CD4-positive, alpha-beta T cell (primary cell): ENCODE measurements at regions not wholly inside any gene's neighbourhood (a gene's known extent, or its start where the extent isn't known, plus 50 kb on each side); places are given as distances from the start of the nearest gene placed in this dataset.

Source experiments
- ATAC-seq: fragments of 200-7000 bp; cut with Tn5 transposase; one replicate; pipeline ENCODE4 v1.10.0; 2022; ENCODE audit warnings: mild to moderate bottlenecking; ENCODE audit not compliant: poor library complexity
- CTCF ChIA-PET: fragments of 350-600 bp; sonication (Branson Sonifier 250); formaldehyde crosslinking; loops from one replicate; lab custom pipeline; 2021; ENCODE audit warnings: antibody characterized with exemption, inconsistent platforms; lab: Charles Lee
- POLR2A ChIA-PET: fragments of 350-600 bp; sonication (Branson Sonifier 250); formaldehyde crosslinking; loops from one replicate; lab custom pipeline; 2021; ENCODE audit warnings: antibody characterized with exemption, inconsistent platforms; lab: Charles Lee
- DNase-seq, 14 experiments: peaks; one replicate each; pipeline ENCODE4 v3.0.0-alpha.2; 2013 to 2020; ENCODE audit warnings: mixed read lengths in 2 of 14
- H3K27ac ChIP-seq, 2 donors: one replicate each; pipeline versions ENCODE4 v1.5.1 to v1.7.0; 2013; ENCODE audit warnings: low read length in 2 of 2, low read depth in 1 of 2, mild to moderate bottlenecking in 1 of 2
- H3K27me3 ChIP-seq, 2 experiments: 1 replicate in 1 of 2; 2 replicates in 1 of 2; pipeline versions ENCODE4 v1.6.1 to v1.7.0; 2013; ENCODE audit warnings: low read length in 2 of 2, control low read depth in 1 of 2, mild to moderate bottlenecking in 1 of 2, moderate library complexity in 1 of 2; ENCODE audit not compliant: insufficient read depth in 2 of 2, control insufficient read depth in 1 of 2
- H3K36me3 ChIP-seq: one replicate; pipeline ENCODE4 v1.6.1; 2013; ENCODE audit warnings: low read length, control low read depth; ENCODE audit not compliant: insufficient read depth
- H3K4me1 ChIP-seq: one replicate; pipeline ENCODE4 v1.6.1; 2013; ENCODE audit warnings: low read length, control low read depth; ENCODE audit not compliant: insufficient read depth
- H3K4me3 ChIP-seq: one replicate; pipeline ENCODE4 v1.5.1; 2013; ENCODE audit warnings: mild to moderate bottlenecking, low read length, moderate library complexity
- H3K9me3 ChIP-seq, 2 experiments: 1 replicate in 1 of 2; 2 replicates in 1 of 2; pipeline versions ENCODE4 v1.6.1 to v1.7.0; 2013; ENCODE audit warnings: low read length in 2 of 2, mild to moderate bottlenecking in 2 of 2, control low read depth in 1 of 2, moderate library complexity in 1 of 2; ENCODE audit not compliant: control insufficient read depth in 1 of 2, insufficient read depth in 1 of 2
- H3K27ac Mint-ChIP-seq: one replicate; pipeline ENCODE4 v1.8.0; 2020; ENCODE audit warnings: mixed read lengths
- H3K27me3 Mint-ChIP-seq: one replicate; pipeline ENCODE4 v1.8.0; 2021; ENCODE audit warnings: mixed read lengths
- H3K36me3 Mint-ChIP-seq: one replicate; pipeline ENCODE4 v1.8.0; 2021; ENCODE audit warnings: low read depth, mixed read lengths
- H3K4me1 Mint-ChIP-seq: one replicate; pipeline ENCODE4 v1.8.0; 2021; ENCODE audit warnings: low read depth, mixed read lengths
- H3K4me3 Mint-ChIP-seq: one replicate; pipeline ENCODE4 v1.8.0; 2020; ENCODE audit warnings: mild to moderate bottlenecking, mixed read lengths
- H3K9me3 Mint-ChIP-seq: one replicate; pipeline ENCODE4 v1.8.0; 2020; ENCODE audit warnings: mixed read lengths
- CTCF ChIP-seq: fragments of 200-600 bp; IDR thresholded peaks from one replicate; pipeline ENCODE4 v1.8.0; 2022; ENCODE audit warnings: antibody characterized with exemption, mild to moderate bottlenecking
- intact Hi-C, 2 experiments: fragments of 100-400 bp; cut with DNase I in 1 of 2; cut with micrococcal nuclease in 1 of 2; formaldehyde crosslinking; loops; one replicate each; pipeline versions ENCODE4 v1.15.1 to v1.9.0; 2023 to 2025; cut with DNase I, micrococcal nuclease

DNA sequence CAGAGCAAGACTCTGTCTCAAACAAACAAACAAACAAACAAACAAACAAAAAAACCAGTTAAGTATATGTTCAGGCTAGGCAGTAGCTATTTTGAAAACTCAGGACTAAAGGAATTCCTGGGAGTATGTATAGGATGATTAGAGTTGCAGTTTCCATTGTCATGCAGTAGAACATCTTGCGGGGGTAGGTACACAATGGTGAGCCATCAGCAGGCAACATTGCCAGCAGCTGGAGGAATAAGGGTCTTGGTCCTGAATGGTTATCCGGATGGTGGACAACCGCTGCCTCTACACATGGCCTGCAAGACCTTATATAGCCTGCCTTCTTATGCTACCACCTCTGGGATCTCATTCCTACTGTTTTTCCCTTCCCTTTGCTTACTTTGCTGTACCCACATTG is 297.5 kb downstream of the SOX4 start:
- Histone ChIP-seq H3K9me3 (no peaks in the 10 kb centered on the region), H3K4me3 (no peak overlapping the region), H3K36me3 (no peaks in the 10 kb centered on the region), H3K27me3 (no peaks in the 10 kb centered on the region), H3K4me1 (no peaks in the 10 kb centered on the region), H3K27ac (no peak overlapping the region)
- Mint-ChIP-seq H3K36me3 (no peaks in the 10 kb centered on the region), H3K4me1 (no peaks in the 10 kb centered on the region), H3K9me3 (no peaks in the 10 kb centered on the region), H3K27ac (no peak overlapping the region), H3K27me3 (no peaks in the 10 kb centered on the region), H3K4me3 (no peak overlapping the region)
- DNase-seq (no peak), ATAC-seq (no peak)
- intact Hi-C loops = no loop called here
- ChIA-PET CTCF (no interaction called here), POLR2A (no interaction called here)
- no peak for TF ChIP-seq CTCF

- intact Hi-C loops = no loop called here
- Mint-ChIP-seq H3K4me3 (no peak overlapping the region), H3K9me3 (no peaks in the 10 kb centered on the region), H3K4me1 (no peaks in the 10 kb centered on the region), H3K36me3 (no peaks in the 10 kb centered on the region), H3K27me3 (no peaks in the 10 kb centered on the region), H3K27ac (no peak overlapping the region)
- no peak for ATAC-seq
- no peak overlapping the region for H3K27ac ChIP-seq
- no peaks in the 10 kb centered on the region for H3K36me3 ChIP-seq
- peaks cover 0 to under 1% of the 10 kb centered on the region in 2 experiments for H3K9me3 ChIP-seq
- H3K27me3 ChIP-seq = no peaks in the 10 kb centered on the region
- H3K4me3 ChIP-seq = no peak overlapping the region
- no peak for DNase-seq
- ChIA-PET CTCF (no interaction called here), POLR2A (interaction anchor here (0.5 kb wide), 1 partner anchor 16 kb away, joined by 3 read pairs; no protein-coding TSS in a partner anchor)
- no peaks in the 10 kb centered on the region for H3K4me1 ChIP-seq
- no peak for TF ChIP-seq CTCF
Observed at GRCh38 chr6:21893793-21894192, 300.2 kb downstream of the SOX4 start.

GRCh38 chr6:21895555-21895954 is 302.0 kb downstream of the SOX4 start:
- POLR2A ChIA-PET = no interaction called here
- Histone ChIP-seq H3K4me3 (no peak overlapping the region), H3K4me1 (no peaks in the 10 kb centered on the region), H3K9me3 (peaks cover 0 to 3% of the 10 kb centered on the region in 2 experiments), H3K27ac (no peak overlapping the region), H3K36me3 (no peaks in the 10 kb centered on the region), H3K27me3 (no peaks in the 10 kb centered on the region)
- Mint-ChIP-seq H3K4me1 (no peaks in the 10 kb centered on the region), H3K9me3 (no peaks in the 10 kb centered on the region), H3K4me3 (no peak overlapping the region), H3K27me3 (no peaks in the 10 kb centered on the region), H3K36me3 (no peaks in the 10 kb centered on the region), H3K27ac (no peak overlapping the region)
- intact Hi-C loops = no loop called here
- no peak for DNase-seq
- ATAC-seq = no peak
- CTCF ChIA-PET = no interaction called here
- TF ChIP-seq CTCF = no peak
